ENCODE measurements at regions not wholly inside any gene's neighbourhood (a gene's known extent, or its start where the extent isn't known, plus 50 kb on each side); places are given as distances from the start of the nearest gene placed in this dataset.

- no peak for TF ChIP-seq SIN3A (IDR thresholded peaks at IDR 0.05; ENCODE audit: borderline replicate concordance, insufficient read depth, low read length)
- no peak for TF ChIP-seq POLR2AphosphoS5 (IDR thresholded peaks at IDR 0.05; ENCODE audit: low read depth, low read length)
- TF ChIP-seq, protein P1, sequence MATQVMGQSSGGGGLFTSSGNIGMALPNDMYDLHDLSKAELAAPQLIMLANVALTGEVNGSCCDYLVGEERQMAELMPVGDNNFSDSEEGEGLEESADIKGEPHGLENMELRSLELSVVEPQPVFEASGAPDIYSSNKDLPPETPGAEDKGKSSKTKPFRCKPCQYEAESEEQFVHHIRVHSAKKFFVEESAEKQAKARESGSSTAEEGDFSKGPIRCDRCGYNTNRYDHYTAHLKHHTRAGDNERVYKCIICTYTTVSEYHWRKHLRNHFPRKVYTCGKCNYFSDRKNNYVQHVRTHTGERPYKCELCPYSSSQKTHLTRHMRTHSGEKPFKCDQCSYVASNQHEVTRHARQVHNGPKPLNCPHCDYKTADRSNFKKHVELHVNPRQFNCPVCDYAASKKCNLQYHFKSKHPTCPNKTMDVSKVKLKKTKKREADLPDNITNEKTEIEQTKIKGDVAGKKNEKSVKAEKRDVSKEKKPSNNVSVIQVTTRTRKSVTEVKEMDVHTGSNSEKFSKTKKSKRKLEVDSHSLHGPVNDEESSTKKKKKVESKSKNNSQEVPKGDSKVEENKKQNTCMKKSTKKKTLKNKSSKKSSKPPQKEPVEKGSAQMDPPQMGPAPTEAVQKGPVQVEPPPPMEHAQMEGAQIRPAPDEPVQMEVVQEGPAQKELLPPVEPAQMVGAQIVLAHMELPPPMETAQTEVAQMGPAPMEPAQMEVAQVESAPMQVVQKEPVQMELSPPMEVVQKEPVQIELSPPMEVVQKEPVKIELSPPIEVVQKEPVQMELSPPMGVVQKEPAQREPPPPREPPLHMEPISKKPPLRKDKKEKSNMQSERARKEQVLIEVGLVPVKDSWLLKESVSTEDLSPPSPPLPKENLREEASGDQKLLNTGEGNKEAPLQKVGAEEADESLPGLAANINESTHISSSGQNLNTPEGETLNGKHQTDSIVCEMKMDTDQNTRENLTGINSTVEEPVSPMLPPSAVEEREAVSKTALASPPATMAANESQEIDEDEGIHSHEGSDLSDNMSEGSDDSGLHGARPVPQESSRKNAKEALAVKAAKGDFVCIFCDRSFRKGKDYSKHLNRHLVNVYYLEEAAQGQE (IDR thresholded peaks at IDR 0.05; ENCODE audit: insufficient read depth in 1 of 2, low read depth in 2 of 2, low read length in 2 of 2): no peak
- no peak for TF ChIP-seq TAF1 (IDR thresholded peaks at IDR 0.05; ENCODE audit: borderline replicate concordance, insufficient read depth, low read length)
- no peak for TF ChIP-seq FOXP2 (optimal IDR thresholded peaks at IDR 0.05; ENCODE audit: borderline replicate concordance, extremely low read depth, extremely low read length, insufficient read depth)
These were observed 361.4 kb upstream of the POU5F2 start for GRCh38 chr5:94102849-94103248.

All from PFSK-1 (cell line).